CD4-positive, alpha-beta T cell (primary cell): ENCODE measurements at regions not wholly inside any gene's neighbourhood (a gene's known extent, or its start where the extent isn't known, plus 50 kb on each side); places are given as distances from the start of the nearest gene placed in this dataset.

Source experiments
- ATAC-seq: fragments of 200-7000 bp; cut with Tn5 transposase; one replicate; pipeline ENCODE4 v1.10.0; 2022; ENCODE audit warnings: mild to moderate bottlenecking; ENCODE audit not compliant: poor library complexity
- CTCF ChIA-PET: fragments of 350-600 bp; sonication (Branson Sonifier 250); formaldehyde crosslinking; loops from one replicate; lab custom pipeline; 2021; ENCODE audit warnings: antibody characterized with exemption, inconsistent platforms; lab: Charles Lee
- POLR2A ChIA-PET: fragments of 350-600 bp; sonication (Branson Sonifier 250); formaldehyde crosslinking; loops from one replicate; lab custom pipeline; 2021; ENCODE audit warnings: antibody characterized with exemption, inconsistent platforms; lab: Charles Lee
- DNase-seq, 14 experiments: peaks; one replicate each; pipeline ENCODE4 v3.0.0-alpha.2; 2013 to 2020; ENCODE audit warnings: mixed read lengths in 2 of 14
- H3K27ac ChIP-seq, 2 donors: one replicate each; pipeline versions ENCODE4 v1.5.1 to v1.7.0; 2013; ENCODE audit warnings: low read length in 2 of 2, low read depth in 1 of 2, mild to moderate bottlenecking in 1 of 2
- H3K27me3 ChIP-seq, 2 experiments: 1 replicate in 1 of 2; 2 replicates in 1 of 2; pipeline versions ENCODE4 v1.6.1 to v1.7.0; 2013; ENCODE audit warnings: low read length in 2 of 2, control low read depth in 1 of 2, mild to moderate bottlenecking in 1 of 2, moderate library complexity in 1 of 2; ENCODE audit not compliant: insufficient read depth in 2 of 2, control insufficient read depth in 1 of 2
- H3K36me3 ChIP-seq: one replicate; pipeline ENCODE4 v1.6.1; 2013; ENCODE audit warnings: low read length, control low read depth; ENCODE audit not compliant: insufficient read depth
- H3K4me1 ChIP-seq: one replicate; pipeline ENCODE4 v1.6.1; 2013; ENCODE audit warnings: low read length, control low read depth; ENCODE audit not compliant: insufficient read depth
- H3K4me3 ChIP-seq: one replicate; pipeline ENCODE4 v1.5.1; 2013; ENCODE audit warnings: mild to moderate bottlenecking, low read length, moderate library complexity
- H3K9me3 ChIP-seq, 2 experiments: 1 replicate in 1 of 2; 2 replicates in 1 of 2; pipeline versions ENCODE4 v1.6.1 to v1.7.0; 2013; ENCODE audit warnings: low read length in 2 of 2, mild to moderate bottlenecking in 2 of 2, control low read depth in 1 of 2, moderate library complexity in 1 of 2; ENCODE audit not compliant: control insufficient read depth in 1 of 2, insufficient read depth in 1 of 2
- H3K27ac Mint-ChIP-seq: one replicate; pipeline ENCODE4 v1.8.0; 2020; ENCODE audit warnings: mixed read lengths
- H3K27me3 Mint-ChIP-seq: one replicate; pipeline ENCODE4 v1.8.0; 2021; ENCODE audit warnings: mixed read lengths
- H3K36me3 Mint-ChIP-seq: one replicate; pipeline ENCODE4 v1.8.0; 2021; ENCODE audit warnings: low read depth, mixed read lengths
- H3K4me1 Mint-ChIP-seq: one replicate; pipeline ENCODE4 v1.8.0; 2021; ENCODE audit warnings: low read depth, mixed read lengths
- H3K4me3 Mint-ChIP-seq: one replicate; pipeline ENCODE4 v1.8.0; 2020; ENCODE audit warnings: mild to moderate bottlenecking, mixed read lengths
- H3K9me3 Mint-ChIP-seq: one replicate; pipeline ENCODE4 v1.8.0; 2020; ENCODE audit warnings: mixed read lengths
- intact Hi-C, 2 experiments: fragments of 100-400 bp; cut with DNase I in 1 of 2; cut with micrococcal nuclease in 1 of 2; formaldehyde crosslinking; loops; one replicate each; pipeline versions ENCODE4 v1.15.1 to v1.9.0; 2023 to 2025; cut with DNase I, micrococcal nuclease
- TF ChIP-seq, protein P1 (sequence below): fragments of 200-600 bp; IDR thresholded peaks from one replicate; pipeline ENCODE4 v1.8.0; 2022; ENCODE audit warnings: antibody characterized with exemption, mild to moderate bottlenecking

DNA sequence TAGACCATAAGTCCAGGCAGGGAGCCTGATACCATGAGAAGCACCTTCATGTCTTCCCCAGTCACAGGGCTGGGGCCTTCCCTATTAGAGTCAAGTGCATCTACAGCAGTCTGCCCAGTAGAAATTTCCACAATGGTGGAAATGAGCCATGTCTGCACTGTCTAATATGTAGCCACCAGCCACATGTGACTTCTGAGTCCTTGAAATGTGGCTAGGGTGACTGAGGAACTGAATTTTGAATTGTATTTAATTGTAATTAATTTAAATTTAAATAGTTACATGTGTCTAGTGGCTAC lies 300.2 kb downstream of the CLIC5 start:
- H3K4me1 Mint-ChIP-seq = peaks cover 20% of the 10 kb centered on the region
- ChIA-PET CTCF (interaction anchor here (1.0 to 5.7 kb wide), 3 partner anchors 26 to 1060 kb away, joined by 3 to 81 read pairs (median 5); no protein-coding TSS in a partner anchor), POLR2A (no interaction called here)
- intact Hi-C loops = loop anchor here (2.0 to 10.0 kb wide), 3 partner anchors 295 to 1123 kb away; no protein-coding TSS in a partner anchor
- Histone ChIP-seq H3K27ac (no peak overlapping the region), H3K36me3 (no peaks in the 10 kb centered on the region), H3K27me3 (no peaks in the 10 kb centered on the region), H3K4me1 (peaks cover 19% of the 10 kb centered on the region), H3K4me3 (no peak overlapping the region), H3K9me3 (no peaks in the 10 kb centered on the region)
- ATAC-seq (no peak), DNase-seq (no peak)
- no peak overlapping the region for H3K27ac Mint-ChIP-seq
- no peak overlapping the region for H3K4me3 Mint-ChIP-seq
- peaks cover 5% of the 10 kb centered on the region for H3K27me3 Mint-ChIP-seq
- no peaks in the 10 kb centered on the region for H3K36me3 Mint-ChIP-seq
- no peaks in the 10 kb centered on the region for H3K9me3 Mint-ChIP-seq
- TF ChIP-seq, protein P1, sequence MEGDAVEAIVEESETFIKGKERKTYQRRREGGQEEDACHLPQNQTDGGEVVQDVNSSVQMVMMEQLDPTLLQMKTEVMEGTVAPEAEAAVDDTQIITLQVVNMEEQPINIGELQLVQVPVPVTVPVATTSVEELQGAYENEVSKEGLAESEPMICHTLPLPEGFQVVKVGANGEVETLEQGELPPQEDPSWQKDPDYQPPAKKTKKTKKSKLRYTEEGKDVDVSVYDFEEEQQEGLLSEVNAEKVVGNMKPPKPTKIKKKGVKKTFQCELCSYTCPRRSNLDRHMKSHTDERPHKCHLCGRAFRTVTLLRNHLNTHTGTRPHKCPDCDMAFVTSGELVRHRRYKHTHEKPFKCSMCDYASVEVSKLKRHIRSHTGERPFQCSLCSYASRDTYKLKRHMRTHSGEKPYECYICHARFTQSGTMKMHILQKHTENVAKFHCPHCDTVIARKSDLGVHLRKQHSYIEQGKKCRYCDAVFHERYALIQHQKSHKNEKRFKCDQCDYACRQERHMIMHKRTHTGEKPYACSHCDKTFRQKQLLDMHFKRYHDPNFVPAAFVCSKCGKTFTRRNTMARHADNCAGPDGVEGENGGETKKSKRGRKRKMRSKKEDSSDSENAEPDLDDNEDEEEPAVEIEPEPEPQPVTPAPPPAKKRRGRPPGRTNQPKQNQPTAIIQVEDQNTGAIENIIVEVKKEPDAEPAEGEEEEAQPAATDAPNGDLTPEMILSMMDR = no peak

DNA sequence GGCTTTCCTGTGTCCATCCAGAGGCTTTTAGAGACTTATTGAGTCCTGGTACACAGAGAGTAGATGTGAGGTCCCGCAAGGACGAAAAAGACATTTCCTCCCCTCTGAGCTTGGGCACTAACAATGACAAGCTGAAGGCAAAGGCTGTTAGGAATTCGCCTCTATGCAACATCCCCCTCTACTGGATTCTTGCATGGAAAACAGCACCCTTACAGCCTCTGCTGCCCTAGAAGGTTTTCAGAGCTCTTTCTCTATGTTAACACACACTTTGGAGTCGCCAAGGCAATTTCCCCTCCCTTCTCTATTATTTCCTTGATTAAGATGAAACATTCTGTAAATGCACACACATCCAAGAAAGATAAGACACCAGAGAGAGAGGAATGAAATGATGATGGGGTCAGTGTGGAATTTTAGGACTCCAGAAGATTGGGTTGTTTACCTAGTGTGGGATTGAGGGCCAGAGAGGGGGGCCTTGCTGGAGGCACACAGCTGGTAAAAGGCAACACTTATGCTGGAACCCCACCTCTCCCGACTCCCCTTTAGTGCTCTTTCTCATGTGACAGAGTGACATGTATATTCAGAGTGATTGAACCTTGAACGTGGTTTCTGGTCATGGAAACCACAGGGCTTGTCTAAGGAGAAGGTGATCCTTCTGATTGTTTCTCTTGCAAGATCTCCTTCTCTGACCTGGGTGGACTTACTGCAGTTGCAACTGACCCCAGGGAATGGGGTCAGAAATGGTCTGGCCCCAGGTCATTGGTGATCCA lies 300.7 kb downstream of the CLIC5 start:
- H3K27ac Mint-ChIP-seq = peak overlapping the region; percentile 12
- Histone ChIP-seq H3K27ac (no peak overlapping the region), H3K36me3 (no peaks in the 10 kb centered on the region), H3K9me3 (no peaks in the 10 kb centered on the region), H3K4me1 (peaks cover 22% of the 10 kb centered on the region), H3K4me3 (no peak overlapping the region), H3K27me3 (no peaks in the 10 kb centered on the region)
- H3K27me3 Mint-ChIP-seq = peaks cover 5% of the 10 kb centered on the region
- TF ChIP-seq, protein P1 = peak; percentile 84
- no peaks in the 10 kb centered on the region for H3K9me3 Mint-ChIP-seq
- intact Hi-C loops = loop anchor here (1.0 to 10.0 kb wide), 9 partner anchors 293 to 1284 kb away; no protein-coding TSS in a partner anchor
- peak; percentile 91 for ATAC-seq
- POLR2A ChIA-PET = interaction anchor here (0.6 to 2.2 kb wide), 14 partner anchors 12 to 1239 kb away, joined by 3 to 21 read pairs (median 4); partner anchors contain the start of gene SUPT3H
- peak in 13 of 14 experiments; percentile 10 to 84 (median 37) for DNase-seq
- peaks cover 22% of the 10 kb centered on the region for H3K4me1 Mint-ChIP-seq
- no peaks in the 10 kb centered on the region for H3K36me3 Mint-ChIP-seq
- CTCF ChIA-PET = interaction anchor here (0.6 to 5.7 kb wide), 39 partner anchors 8 to 1240 kb away, joined by 3 to 81 read pairs (median 3); partner anchors contain the start of gene SUPT3H
- peak overlapping the region; percentile 48 for H3K4me3 Mint-ChIP-seq

DNA sequence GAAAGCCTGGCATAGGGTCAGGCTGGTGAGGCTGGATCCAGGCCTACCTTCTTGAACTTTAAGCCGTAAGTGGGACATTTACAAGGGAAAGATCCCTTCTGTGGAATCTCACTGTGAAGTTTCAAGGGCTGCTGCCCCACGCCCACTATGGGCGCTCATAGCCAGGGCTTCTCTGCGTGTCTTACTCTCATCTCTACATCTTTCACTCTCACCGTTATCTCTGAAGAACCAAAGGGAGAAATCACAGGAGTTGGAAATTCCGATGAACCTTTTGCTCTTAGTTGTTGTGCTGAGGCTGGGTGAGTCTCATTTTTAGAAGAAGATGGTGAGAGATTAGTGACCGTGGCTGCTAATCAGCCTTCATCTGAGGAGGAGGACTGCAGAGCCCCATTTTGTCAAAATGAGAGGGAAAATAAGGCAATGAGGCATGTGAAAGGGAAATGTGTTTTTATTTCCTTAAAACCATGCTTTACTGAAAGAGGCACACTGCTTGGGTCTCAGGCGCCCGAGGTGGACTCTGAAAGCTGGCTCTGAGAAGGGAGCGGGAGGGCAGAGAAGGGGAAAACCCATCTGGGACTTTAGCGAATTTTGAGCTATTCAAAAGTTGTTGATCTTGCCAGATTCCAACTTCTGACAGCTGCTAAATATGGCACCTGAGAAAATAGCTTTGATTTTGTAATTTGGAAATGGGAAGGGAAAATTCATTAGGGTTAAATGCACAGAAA lies 301.5 kb downstream of the CLIC5 start:
- H3K4me1 Mint-ChIP-seq = peaks cover 22% of the 10 kb centered on the region
- intact Hi-C loops = loop anchor here (1.0 to 10.0 kb wide), 9 partner anchors 292 to 1283 kb away; no protein-coding TSS in a partner anchor
- TF ChIP-seq, protein P1 = no peak
- no peak for ATAC-seq
- peak overlapping the region; percentile 48 for H3K4me3 Mint-ChIP-seq
- H3K27ac Mint-ChIP-seq = peak overlapping the region; percentile 12
- no peaks in the 10 kb centered on the region for H3K27me3 ChIP-seq
- no peaks in the 10 kb centered on the region for H3K36me3 ChIP-seq
- no peak overlapping the region for H3K27ac ChIP-seq
- no peaks in the 10 kb centered on the region for H3K36me3 Mint-ChIP-seq
- CTCF ChIA-PET = interaction anchor here (0.6 to 5.7 kb wide), 38 partner anchors 8 to 1239 kb away, joined by 3 to 81 read pairs (median 4); partner anchors contain the start of gene SUPT3H
- peaks cover 22% of the 10 kb centered on the region for H3K4me1 ChIP-seq
- H3K9me3 ChIP-seq = no peaks in the 10 kb centered on the region
- peaks cover 5% of the 10 kb centered on the region for H3K27me3 Mint-ChIP-seq
- no peaks in the 10 kb centered on the region for H3K9me3 Mint-ChIP-seq
- no peak for DNase-seq
- no peak overlapping the region for H3K4me3 ChIP-seq
- POLR2A ChIA-PET = interaction anchor here (1.0 to 2.2 kb wide), 11 partner anchors 11 to 1239 kb away, joined by 3 to 21 read pairs (median 4); partner anchors contain the start of gene SUPT3H
